ENCODE measurements at regions not wholly inside any gene's neighbourhood (a gene's known extent, or its start where the extent isn't known, plus 50 kb on each side); places are given as distances from the start of the nearest gene placed in this dataset.

DNA sequence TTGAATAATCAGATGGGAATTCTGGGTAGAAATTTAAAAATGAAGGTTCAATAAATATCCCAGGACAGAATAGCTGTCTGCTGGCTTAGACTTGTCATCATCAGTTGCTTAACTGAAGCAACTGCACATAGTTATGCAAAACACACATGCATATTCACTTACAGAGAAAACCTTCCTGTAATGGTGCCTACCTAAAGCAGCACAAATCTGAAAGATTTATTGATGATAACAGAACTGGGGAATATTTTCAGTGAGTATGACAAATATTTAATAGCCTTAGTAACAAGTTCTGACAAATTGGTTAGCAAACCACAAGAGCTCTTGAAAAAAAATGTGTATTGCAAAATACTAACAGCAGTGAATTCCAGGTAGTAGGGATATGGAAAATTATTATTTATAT is 606.8 kb upstream of the BOD1L1 start:
- H3K27me3 ChIP-seq (ENCODE audit: insufficient read depth, low read length) = no peaks in the 10 kb centered on the region

DNA sequence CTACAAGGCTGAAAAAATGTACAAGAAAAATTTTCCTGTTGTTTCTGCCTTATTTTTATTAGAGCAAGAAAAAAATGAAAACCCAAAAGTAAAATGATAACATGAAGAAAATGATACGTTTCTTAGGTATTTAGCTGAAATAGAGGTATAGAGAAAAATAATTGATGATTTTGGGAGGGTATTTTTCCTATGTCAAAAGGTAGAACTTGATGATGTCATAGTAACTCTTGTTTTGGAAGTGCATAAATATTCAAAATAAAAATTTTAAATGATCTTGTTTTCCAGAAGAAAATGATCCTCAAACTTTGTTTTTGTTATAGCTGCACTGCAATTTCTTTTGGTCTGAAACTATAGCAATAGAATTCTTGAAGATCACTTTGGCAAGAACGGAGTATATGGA is 608.8 kb upstream of the BOD1L1 start:
- H3K27me3 ChIP-seq (ENCODE audit: insufficient read depth, low read length) = no peaks in the 10 kb centered on the region
- H3K4me1 ChIP-seq (ENCODE audit: insufficient read depth, low read length) = no peaks in the 10 kb centered on the region
- H2AFZ ChIP-seq (ENCODE audit: low read depth, low read length) = no peak overlapping the region
- no peak overlapping the region for H3K4me3 ChIP-seq (ENCODE audit: low read length)
- H3K36me3 ChIP-seq (ENCODE audit: insufficient read depth, low read length) = no peaks in the 10 kb centered on the region
- no peaks in the 10 kb centered on the region for H3K9me3 ChIP-seq (ENCODE audit: low read length)

More for the DNA sequence above, 606.8 kb upstream of the BOD1L1 start:
- Histone ChIP-seq H3K9me3 (ENCODE audit: low read length) (no peaks in the 10 kb centered on the region), H2AFZ (ENCODE audit: low read depth, low read length) (no peak overlapping the region), H3K4me1 (ENCODE audit: insufficient read depth, low read length) (no peaks in the 10 kb centered on the region), H3K36me3 (ENCODE audit: insufficient read depth, low read length) (no peaks in the 10 kb centered on the region), H3K4me3 (ENCODE audit: low read length) (no peak overlapping the region)

DNA sequence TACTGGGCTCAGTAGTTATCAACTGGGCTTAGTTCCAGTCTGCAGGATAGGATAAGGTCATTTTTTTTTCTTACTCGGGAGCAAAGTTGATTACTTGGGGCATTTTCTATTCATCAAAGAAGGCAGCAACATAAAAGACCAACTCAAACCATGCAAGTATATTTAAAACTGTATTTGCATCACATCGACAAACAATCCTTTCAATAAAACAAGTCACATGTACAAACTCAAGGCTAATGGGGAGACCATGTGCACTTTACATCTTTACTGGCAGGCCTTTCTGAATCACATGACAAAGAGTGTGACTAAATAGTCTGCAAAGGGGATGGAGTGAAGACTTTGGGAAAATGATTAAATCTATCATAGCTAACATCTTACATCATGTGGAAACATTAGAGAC is 610.4 kb upstream of the BOD1L1 start:
- H3K36me3 ChIP-seq (ENCODE audit: insufficient read depth, low read length) = no peaks in the 10 kb centered on the region
- no peaks in the 10 kb centered on the region for H3K4me1 ChIP-seq (ENCODE audit: insufficient read depth, low read length)

DNA sequence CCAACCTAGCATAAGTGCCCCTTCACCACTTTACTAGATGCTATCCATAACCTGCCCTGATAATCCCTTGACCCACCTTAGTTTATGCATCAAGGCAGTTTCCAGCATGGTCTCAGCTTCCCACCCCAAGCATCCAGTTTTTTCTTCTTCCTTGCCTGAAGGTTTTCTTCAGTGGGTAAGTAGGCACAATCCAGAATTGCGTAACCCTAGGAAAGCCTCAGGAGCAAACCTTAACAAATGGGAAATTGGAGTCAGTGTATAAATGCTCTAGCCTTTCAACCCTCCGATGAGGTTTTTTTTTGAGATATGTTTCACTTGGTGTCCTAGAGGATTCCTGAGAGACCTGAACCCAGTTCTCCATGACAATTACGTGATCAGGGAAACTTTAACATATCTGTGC is 614.0 kb upstream of the BOD1L1 start:
- H3K9me3 ChIP-seq (ENCODE audit: low read length) = no peaks in the 10 kb centered on the region
- H3K4me3 ChIP-seq (ENCODE audit: low read length) = no peak overlapping the region
- no peaks in the 10 kb centered on the region for H3K4me1 ChIP-seq (ENCODE audit: insufficient read depth, low read length)
- H2AFZ ChIP-seq (ENCODE audit: low read depth, low read length) = no peak overlapping the region
- H3K27me3 ChIP-seq (ENCODE audit: insufficient read depth, low read length) = no peaks in the 10 kb centered on the region
- H3K36me3 ChIP-seq (ENCODE audit: insufficient read depth, low read length) = no peaks in the 10 kb centered on the region

More for the DNA sequence above, 610.4 kb upstream of the BOD1L1 start:
- Histone ChIP-seq H2AFZ (ENCODE audit: low read depth, low read length) (no peak overlapping the region), H3K27me3 (ENCODE audit: insufficient read depth, low read length) (no peaks in the 10 kb centered on the region), H3K4me3 (ENCODE audit: low read length) (no peak overlapping the region), H3K9me3 (ENCODE audit: low read length) (no peaks in the 10 kb centered on the region)

DNA sequence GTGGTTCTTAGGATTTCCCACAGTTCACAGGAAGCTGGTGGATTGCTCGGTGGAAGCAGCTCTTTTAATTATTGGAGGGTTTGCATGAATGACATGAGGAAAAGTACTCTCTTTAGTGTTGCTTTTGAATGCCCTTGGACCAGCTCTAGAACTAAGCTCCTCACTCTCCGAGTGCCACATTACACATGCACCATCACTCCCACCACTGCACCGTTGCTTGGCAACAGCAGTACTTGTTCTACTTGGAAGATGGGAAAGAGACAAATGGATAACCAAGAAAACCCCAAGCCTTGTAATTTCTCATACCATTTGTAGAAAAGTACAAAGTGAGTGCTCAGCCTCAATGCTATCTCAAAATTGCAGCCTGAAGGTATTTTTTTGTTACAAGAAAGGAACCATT is 620.2 kb upstream of the BOD1L1 start:
- Histone ChIP-seq H3K9me3 (ENCODE audit: low read length) (no peaks in the 10 kb centered on the region), H3K4me3 (ENCODE audit: low read length) (no peak overlapping the region), H3K36me3 (ENCODE audit: insufficient read depth, low read length) (no peaks in the 10 kb centered on the region), H3K27me3 (ENCODE audit: insufficient read depth, low read length) (no peaks in the 10 kb centered on the region), H3K4me1 (ENCODE audit: insufficient read depth, low read length) (no peaks in the 10 kb centered on the region), H2AFZ (ENCODE audit: low read depth, low read length) (no peak overlapping the region)

DNA sequence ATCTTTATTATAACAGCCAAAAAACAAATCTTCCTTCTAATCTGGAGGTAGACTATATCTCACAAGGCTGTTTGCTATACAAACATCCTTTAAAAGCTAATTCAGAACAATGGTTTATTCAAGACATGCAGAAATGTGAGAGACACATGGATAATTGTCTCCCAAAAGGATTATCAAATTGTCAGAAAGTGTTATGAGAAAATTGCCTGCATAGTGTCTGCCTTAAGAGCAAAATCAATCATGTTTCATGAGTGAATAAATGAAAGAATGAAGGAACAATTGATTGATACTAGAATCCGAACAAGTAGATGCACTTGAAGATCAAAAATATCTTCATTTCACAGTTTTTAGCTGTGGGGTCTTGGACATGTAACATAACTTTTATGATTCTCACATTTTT is 621.7 kb upstream of the BOD1L1 start:
- H3K4me1 ChIP-seq (ENCODE audit: insufficient read depth, low read length) = no peaks in the 10 kb centered on the region
- no peaks in the 10 kb centered on the region for H3K27me3 ChIP-seq (ENCODE audit: insufficient read depth, low read length)
- H3K4me3 ChIP-seq (ENCODE audit: low read length) = no peak overlapping the region
- H2AFZ ChIP-seq (ENCODE audit: low read depth, low read length) = no peak overlapping the region
- no peaks in the 10 kb centered on the region for H3K9me3 ChIP-seq (ENCODE audit: low read length)
- no peaks in the 10 kb centered on the region for H3K36me3 ChIP-seq (ENCODE audit: insufficient read depth, low read length)

DNA sequence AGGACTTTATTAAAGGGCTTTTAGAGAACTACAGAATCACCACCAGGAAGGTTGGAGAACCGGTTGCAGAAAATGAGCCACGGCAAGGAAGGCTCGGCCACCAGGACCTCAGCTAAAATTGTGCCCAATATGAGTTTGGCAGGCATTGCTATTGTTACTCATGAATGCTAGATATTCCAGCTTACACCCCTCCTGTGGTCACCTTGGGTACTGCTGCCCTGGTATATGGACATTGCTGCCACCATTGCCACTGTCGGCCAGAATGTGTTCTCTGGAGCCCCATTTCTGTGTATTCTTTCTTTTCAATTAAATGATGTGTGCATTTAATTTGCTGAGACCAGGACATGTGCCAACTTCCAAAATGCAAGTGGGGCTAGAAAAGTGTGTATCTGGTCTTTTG is 626.7 kb upstream of the BOD1L1 start:
- Histone ChIP-seq H3K36me3 (ENCODE audit: insufficient read depth, low read length) (no peaks in the 10 kb centered on the region), H3K4me3 (ENCODE audit: low read length) (no peak overlapping the region), H3K4me1 (ENCODE audit: insufficient read depth, low read length) (peaks cover 8% of the 10 kb centered on the region), H3K27me3 (ENCODE audit: insufficient read depth, low read length) (no peaks in the 10 kb centered on the region), H2AFZ (ENCODE audit: low read depth, low read length) (no peak overlapping the region), H3K9me3 (ENCODE audit: low read length) (no peaks in the 10 kb centered on the region)

DNA sequence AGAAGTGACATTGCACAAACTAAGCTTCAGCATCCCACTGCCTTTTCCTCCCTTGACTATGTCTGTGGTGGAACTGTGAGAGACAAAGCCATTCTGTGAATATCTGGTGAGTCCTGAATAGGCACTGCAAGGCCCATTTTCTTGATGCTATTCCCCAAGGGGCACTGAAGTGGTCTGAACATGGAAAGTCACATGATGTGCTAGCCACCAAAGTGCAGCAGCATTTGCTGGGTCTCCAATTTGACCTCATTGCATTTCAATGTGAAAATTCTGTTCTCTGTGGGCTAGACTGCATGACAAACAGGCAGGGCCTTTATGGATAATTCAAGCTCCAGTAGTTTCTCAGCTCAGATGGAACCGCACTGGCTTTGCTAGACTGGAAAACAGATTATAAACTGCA is 627.4 kb upstream of the BOD1L1 start:
- H3K9me3 ChIP-seq (ENCODE audit: low read length) = no peaks in the 10 kb centered on the region

DNA sequence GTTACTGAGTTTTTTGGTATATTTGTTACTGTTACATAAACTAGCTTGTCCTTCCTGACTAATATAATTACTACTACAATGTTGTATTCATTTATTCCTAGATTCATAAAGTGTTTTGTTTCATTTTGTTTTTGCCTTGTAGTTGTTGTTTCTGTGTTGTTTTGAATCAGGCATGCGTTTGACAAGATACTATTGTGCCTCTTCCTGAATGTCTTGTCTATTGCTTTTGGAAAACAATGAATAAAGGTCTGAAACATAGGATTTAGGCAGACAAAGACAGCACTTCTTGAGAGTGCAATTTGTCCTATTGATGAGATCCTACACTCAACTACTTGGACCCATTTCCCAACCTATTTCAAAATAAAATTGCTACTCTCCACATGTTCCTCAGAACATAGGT is 630.4 kb upstream of the BOD1L1 start:
- H3K36me3 ChIP-seq (ENCODE audit: insufficient read depth, low read length) = no peaks in the 10 kb centered on the region
- H2AFZ ChIP-seq (ENCODE audit: low read depth, low read length) = no peak overlapping the region
- H3K4me3 ChIP-seq (ENCODE audit: low read length) = no peak overlapping the region
- no peaks in the 10 kb centered on the region for H3K9me3 ChIP-seq (ENCODE audit: low read length)
- H3K4me1 ChIP-seq (ENCODE audit: insufficient read depth, low read length) = peaks cover 8% of the 10 kb centered on the region
- H3K27me3 ChIP-seq (ENCODE audit: insufficient read depth, low read length) = no peaks in the 10 kb centered on the region

More for the DNA sequence above, 627.4 kb upstream of the BOD1L1 start:
- Histone ChIP-seq H3K27me3 (ENCODE audit: insufficient read depth, low read length) (no peaks in the 10 kb centered on the region), H3K36me3 (ENCODE audit: insufficient read depth, low read length) (no peaks in the 10 kb centered on the region), H2AFZ (ENCODE audit: low read depth, low read length) (no peak overlapping the region), H3K4me1 (ENCODE audit: insufficient read depth, low read length) (peaks cover 8% of the 10 kb centered on the region), H3K4me3 (ENCODE audit: low read length) (no peak overlapping the region)

DNA sequence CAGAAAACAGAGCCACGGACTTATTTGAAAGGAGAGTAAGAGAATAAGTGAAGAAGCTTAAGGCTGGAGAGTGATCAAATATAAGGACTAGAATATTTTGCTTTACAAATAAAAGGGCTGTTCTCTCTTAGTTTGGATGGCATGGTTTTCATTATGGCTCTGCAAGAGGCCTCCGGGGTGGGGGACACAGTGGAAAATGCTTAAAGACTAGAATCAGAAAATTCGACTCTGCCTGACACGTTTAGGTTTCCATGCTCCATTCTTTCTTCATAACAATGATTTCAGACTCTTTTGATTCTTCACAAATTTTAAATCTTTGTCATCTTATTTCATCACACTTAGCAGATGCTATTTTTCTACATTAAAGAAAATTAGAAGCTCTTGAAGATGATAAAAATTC is 632.4 kb upstream of the BOD1L1 start:
- Histone ChIP-seq H3K4me3 (ENCODE audit: low read length) (no peak overlapping the region), H3K36me3 (ENCODE audit: insufficient read depth, low read length) (no peaks in the 10 kb centered on the region), H3K4me1 (ENCODE audit: insufficient read depth, low read length) (peaks cover 6% of the 10 kb centered on the region), H3K9me3 (ENCODE audit: low read length) (no peaks in the 10 kb centered on the region), H2AFZ (ENCODE audit: low read depth, low read length) (no peak overlapping the region), H3K27me3 (ENCODE audit: insufficient read depth, low read length) (no peaks in the 10 kb centered on the region)

DNA sequence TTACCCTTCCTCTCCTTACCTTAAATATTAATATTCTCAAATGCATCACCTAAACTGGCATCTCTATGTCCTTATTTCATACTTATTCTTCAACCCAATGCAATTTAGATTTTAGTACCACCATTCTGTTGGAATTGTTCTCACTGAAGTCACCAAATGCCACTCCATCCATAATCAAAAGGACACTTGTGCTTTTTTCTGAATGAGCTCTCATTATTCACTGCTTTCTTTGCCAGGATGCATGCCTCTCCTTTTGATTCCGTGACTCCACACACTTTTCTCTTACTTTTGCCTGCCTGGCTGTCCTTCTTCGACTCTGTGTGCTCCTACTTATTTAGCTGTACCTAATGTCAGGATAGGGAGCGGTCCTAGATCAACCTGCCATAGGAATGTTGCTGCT is 633.1 kb upstream of the BOD1L1 start:
- Histone ChIP-seq H2AFZ (ENCODE audit: low read depth, low read length) (no peak overlapping the region), H3K9me3 (ENCODE audit: low read length) (no peaks in the 10 kb centered on the region), H3K4me1 (ENCODE audit: insufficient read depth, low read length) (peaks cover under 1% of the 10 kb centered on the region), H3K4me3 (ENCODE audit: low read length) (no peak overlapping the region), H3K36me3 (ENCODE audit: insufficient read depth, low read length) (no peaks in the 10 kb centered on the region), H3K27me3 (ENCODE audit: insufficient read depth, low read length) (no peaks in the 10 kb centered on the region)

DNA sequence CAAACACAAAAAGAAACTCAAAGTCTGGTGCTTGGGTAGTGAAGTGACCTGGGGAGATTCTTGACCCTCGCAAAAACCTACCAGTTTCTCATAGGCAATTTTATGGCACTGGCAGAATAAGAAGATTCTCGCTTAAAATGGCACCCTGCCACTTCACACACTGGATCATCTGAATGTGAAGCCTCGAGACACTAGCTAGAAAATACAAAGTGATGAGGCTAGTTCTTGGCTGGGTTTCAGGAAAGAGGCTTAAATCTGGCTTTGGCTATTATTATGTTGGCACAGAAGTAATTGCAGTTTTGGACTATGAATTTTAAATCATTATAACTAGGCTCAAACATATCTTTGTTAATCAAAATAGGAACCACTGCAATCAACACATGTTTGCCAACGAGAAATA is 634.7 kb upstream of the BOD1L1 start:
- no peaks in the 10 kb centered on the region for H3K9me3 ChIP-seq (ENCODE audit: low read length)
- no peak overlapping the region for H3K4me3 ChIP-seq (ENCODE audit: low read length)
- no peaks in the 10 kb centered on the region for H3K36me3 ChIP-seq (ENCODE audit: insufficient read depth, low read length)
- H3K4me1 ChIP-seq (ENCODE audit: insufficient read depth, low read length) = no peaks in the 10 kb centered on the region
- H2AFZ ChIP-seq (ENCODE audit: low read depth, low read length) = no peak overlapping the region
- no peaks in the 10 kb centered on the region for H3K27me3 ChIP-seq (ENCODE audit: insufficient read depth, low read length)

DNA sequence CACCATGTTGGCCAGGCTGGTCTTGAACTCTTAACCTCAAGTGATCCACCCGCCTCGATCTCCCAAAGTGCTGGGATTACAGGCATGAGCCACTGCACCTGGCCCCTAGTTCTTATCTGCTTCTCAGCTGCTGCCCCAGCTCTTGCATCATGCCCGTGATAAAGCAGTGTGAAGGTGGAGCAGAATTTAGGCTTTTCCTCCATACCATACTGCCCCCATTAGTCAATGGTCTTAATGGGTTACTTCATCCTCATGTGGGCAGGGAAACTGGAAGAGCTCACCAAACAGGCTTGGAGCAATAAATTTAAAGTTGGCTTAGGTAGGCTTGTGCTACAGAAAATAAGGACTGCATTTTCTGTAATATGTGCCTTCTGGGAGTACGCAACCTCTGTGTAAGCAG is 636.9 kb upstream of the BOD1L1 start:
- no peak overlapping the region for H2AFZ ChIP-seq (ENCODE audit: low read depth, low read length)
- H3K9me3 ChIP-seq (ENCODE audit: low read length) = no peaks in the 10 kb centered on the region
- H3K4me3 ChIP-seq (ENCODE audit: low read length) = no peak overlapping the region
- no peaks in the 10 kb centered on the region for H3K4me1 ChIP-seq (ENCODE audit: insufficient read depth, low read length)
- H3K36me3 ChIP-seq (ENCODE audit: insufficient read depth, low read length) = no peaks in the 10 kb centered on the region
- no peaks in the 10 kb centered on the region for H3K27me3 ChIP-seq (ENCODE audit: insufficient read depth, low read length)

DNA sequence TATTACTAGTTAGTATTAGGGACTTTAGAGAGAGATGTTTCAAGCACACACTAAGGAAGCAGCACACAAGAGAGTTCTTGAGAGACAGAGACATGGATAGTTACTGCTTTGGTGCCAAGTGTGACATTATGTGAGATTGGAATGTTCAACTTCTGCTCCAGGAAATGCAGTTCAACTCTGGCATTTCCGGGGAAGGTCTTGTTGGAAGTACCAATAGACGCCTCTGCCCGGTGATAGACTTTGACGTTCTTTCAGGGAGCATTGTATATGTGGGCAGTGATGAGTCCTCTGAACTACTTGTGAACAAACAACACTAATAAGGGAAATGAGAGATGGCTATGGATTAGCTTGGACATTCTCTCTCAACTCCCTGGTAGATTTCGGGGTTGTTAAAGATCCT is 638.1 kb upstream of the BOD1L1 start:
- Histone ChIP-seq H3K9me3 (ENCODE audit: low read length) (no peaks in the 10 kb centered on the region), H3K4me3 (ENCODE audit: low read length) (no peak overlapping the region), H3K36me3 (ENCODE audit: insufficient read depth, low read length) (no peaks in the 10 kb centered on the region), H3K27me3 (ENCODE audit: insufficient read depth, low read length) (no peaks in the 10 kb centered on the region), H3K4me1 (ENCODE audit: insufficient read depth, low read length) (no peaks in the 10 kb centered on the region), H2AFZ (ENCODE audit: low read depth, low read length) (no peak overlapping the region)

All from neuron (in vitro differentiated cells).